ENCODE measurements at regions not wholly inside any gene's neighbourhood (a gene's known extent, or its start where the extent isn't known, plus 50 kb on each side); places are given as distances from the start of the nearest gene placed in this dataset.

- TF ChIP-seq CTCF (tag by site-specific recombination; IDR thresholded peaks at IDR 0.05) (no peak), ZNF292 (tag by site-specific recombination; IDR thresholded peaks at IDR 0.05; ENCODE audit: borderline replicate concordance, low read depth) (no peak), ZNF473 (tag by site-specific recombination; IDR thresholded peaks at IDR 0.05) (no peak), ZNF324 (tag by site-specific recombination; IDR thresholded peaks at IDR 0.05) (no peak), ZFP3 (tag by site-specific recombination; IDR thresholded peaks at IDR 0.05; ENCODE audit: low read depth) (no peak), ZNF776 (tag by site-specific recombination; IDR thresholded peaks at IDR 0.05; ENCODE audit: borderline replicate concordance) (no peak), ZNF423 (tag by site-specific recombination; IDR thresholded peaks at IDR 0.05) (no peak), ZSCAN16 (tag by site-specific recombination; IDR thresholded peaks at IDR 0.05) (no peak)
These were observed 97.2 kb upstream of the MDGA2 start for GRCh38 chr14:47772652-47773051.
